ENCODE measurements at regions not wholly inside any gene's neighbourhood (a gene's known extent, or its start where the extent isn't known, plus 50 kb on each side); places are given as distances from the start of the nearest gene placed in this dataset.
"Not testable (repeated sequence)": the region's sequence is repeated elsewhere in the genome, so short reads cannot be mapped to it uniquely, and the experiment has no call there.

DNA sequence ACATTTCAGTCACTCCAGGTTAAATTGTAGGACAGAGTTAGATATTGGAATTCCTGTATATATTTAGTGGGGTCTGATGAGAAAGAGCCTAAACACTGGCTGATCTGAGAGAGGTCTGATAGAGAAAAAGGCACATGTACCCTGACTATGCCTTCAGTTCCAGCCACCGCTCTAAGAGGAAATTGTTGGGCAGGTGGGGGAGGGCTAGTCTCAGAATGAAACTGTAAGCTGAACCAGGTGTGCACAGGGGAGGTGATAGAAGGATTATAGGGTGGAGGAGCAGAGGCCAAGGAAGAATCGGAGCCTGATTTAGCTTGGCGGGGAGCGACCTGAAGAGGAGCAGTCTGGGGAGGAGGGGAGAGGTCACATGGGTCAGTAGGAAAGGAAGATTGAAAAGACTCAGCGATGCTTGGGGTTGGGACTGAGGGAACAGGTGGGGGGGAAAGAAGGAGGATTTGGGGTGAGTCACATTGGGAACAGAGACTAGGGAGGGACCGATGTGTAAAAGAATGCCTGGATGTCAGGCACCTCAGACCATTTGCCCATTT lies 74.3 kb upstream of the SIRPG start:
- H3K9ac ChIP-seq (ENCODE audit: control insufficient read depth, insufficient read depth, low read length); H3K9me3 ChIP-seq (replicated peaks; ENCODE audit: control insufficient read depth, insufficient read depth, low read length); H4K20me1 ChIP-seq (ENCODE audit: control insufficient read depth, insufficient read depth); H2AFZ ChIP-seq (ENCODE audit: control insufficient read depth, low read depth, low read length); FAIRE-seq; DNase-seq (ENCODE audit: low read depth, low spot score); H3K27me3 ChIP-seq (replicated peaks in 1 of 2; ENCODE audit: control insufficient read depth in 2 of 2, insufficient read depth in 2 of 2, low read length in 1 of 2); in situ Hi-C loops (cut with MboI); H3K36me3 ChIP-seq (ENCODE audit: control insufficient read depth in 2 of 2, insufficient read depth in 2 of 2, low read length in 1 of 2); BruUV-seq (replicated peaks); H3K79me2 ChIP-seq (ENCODE audit: control insufficient read depth, insufficient read depth, low read length): not testable (repeated sequence)
- H3K4me3 ChIP-seq = peak overlapping the region; percentile 24; the same call in 1 of the 2 replicates
- POLR2A ChIA-PET = interaction anchor here (0.8 to 1.5 kb wide), 4 partner anchors 8 to 72 kb away, joined by 3 to 4 read pairs (median 3); no protein-coding TSS in a partner anchor
- SMC1A ChIA-PET (ENCODE audit: uncharacterized antibody, unreplicated experiment) = interaction anchor here (0.9 to 5.5 kb wide), 14 partner anchors 9 to 225 kb away, joined by 3 to 138 read pairs (median 4); no protein-coding TSS in a partner anchor
- WGBS (ENCODE audit: insufficient coverage, insufficient replicate concordance, low lambda C conversion rate, missing lambda C conversion rate) = 28% methylated on average over 6 of the region's 6 CpGs
- RAD21 ChIA-PET (ENCODE audit: unreplicated experiment) = interaction anchor here (0.6 to 1.6 kb wide), 9 partner anchors 10 to 222 kb away, joined by 3 to 6 read pairs (median 4); no protein-coding TSS in a partner anchor
- peaks cover 16% of the 10 kb centered on the region for H3K4me1 ChIP-seq (ENCODE audit: control insufficient read depth, insufficient read depth, low read length)
- peak overlapping the region; percentile 68 for H3K4me2 ChIP-seq (ENCODE audit: control insufficient read depth, insufficient read depth)
- peak overlapping the region; percentile 64 for H3K27ac ChIP-seq (ENCODE audit: control insufficient read depth, insufficient read depth)
- intact Hi-C loops (cut with micrococcal nuclease; ENCODE audit: unreplicated experiment) = loop anchor here (5.0 kb wide), 1 partner anchor 110 kb away; the partner anchor contains the start of gene SIRPB1
- peak; percentile 58 for ATAC-seq
- CTCF ChIA-PET = interaction anchor here (0.6 to 1.6 kb wide), 9 partner anchors 8 to 227 kb away, joined by 3 to 6 read pairs (median 4); no protein-coding TSS in a partner anchor
- peak; percentile 63; the same call in 1 of the 2 replicates for TF ChIP-seq HDGF (IDR thresholded peaks at IDR 0.05)
- peak; percentile 54; the same call in 1 of the 2 replicates for TF ChIP-seq NFIC (IDR thresholded peaks at IDR 0.05; ENCODE audit: low read depth, low read length)
- TF ChIP-seq ZBED1 (IDR thresholded peaks at IDR 0.05; ENCODE audit: borderline replicate concordance) = peak; percentile 72; the same call in 1 of the 2 replicates
- peak; percentile 67 for TF ChIP-seq JUNB (IDR thresholded peaks at IDR 0.05)
- TF ChIP-seq CREM (IDR thresholded peaks at IDR 0.05; ENCODE audit: low read depth) = peak; percentile 50; the same call in 1 of the 2 replicates
- peak in 1 of 2 experiments; percentile 52; a peak in 1 of 4 replicates for TF ChIP-seq ETV6 (conservative IDR thresholded peaks at IDR 0.05 in 1 of 2, IDR thresholded peaks at IDR 0.05 in 1 of 2; ENCODE audit: borderline replicate concordance in 1 of 2, low read depth in 1 of 2)
- TF ChIP-seq TCF3 (IDR thresholded peaks at IDR 0.05; ENCODE audit: borderline replicate concordance, insufficient read depth, low read depth, low read length) = peak; percentile 57; the same call in 1 of the 2 replicates
- peak; percentile 20; the same call in 1 of the 2 replicates for TF ChIP-seq RUNX3 (IDR thresholded peaks at IDR 0.05; ENCODE audit: low read length)
- TF ChIP-seq TCF12 (IDR thresholded peaks at IDR 0.05; ENCODE audit: low read depth, low read length) = peak; percentile 63; the same call in 1 of the 2 replicates
- 0 out of 2 replicates have a peak, but pooled peaks have one; percentile 31 for TF ChIP-seq IKZF1 (conservative IDR thresholded peaks at IDR 0.05)
- TF ChIP-seq EED (IDR thresholded peaks at IDR 0.05; ENCODE audit: low read depth) = peak; percentile 87
- TF ChIP-seq NR2F1 (conservative IDR thresholded peaks at IDR 0.05) = peak; percentile 36
- 0 out of 2 replicates have a peak, but pooled peaks have one; percentile 21 for TF ChIP-seq MTA2 (IDR thresholded peaks at IDR 0.05; ENCODE audit: low read depth)
- 0 out of 2 replicates have a peak, but pooled peaks have one; percentile 54 for TF ChIP-seq NBN (IDR thresholded peaks at IDR 0.05)
- peak; percentile 40 to 67; a peak in 1 of 4 replicates for TF ChIP-seq IKZF2 (IDR thresholded peaks at IDR 0.05)
- peak; percentile 11; the same call in 1 of the 2 replicates for TF ChIP-seq ATF7 (IDR thresholded peaks at IDR 0.05; ENCODE audit: low read depth)

All from GM12878 (cell line).